H9 (cell line): ENCODE measurements at regions not wholly inside any gene's neighbourhood (a gene's known extent, or its start where the extent isn't known, plus 50 kb on each side); places are given as distances from the start of the nearest gene placed in this dataset.

Experiments
- DNase-seq: peaks from one replicate; pipeline ENCODE4 v3.0.0-alpha.2; 2017
- H2AFZ ChIP-seq: one replicate; pipeline ENCODE4 v1.6.1; 2013; ENCODE audit warnings: mild to moderate bottlenecking, low read length, control low read depth, moderate library complexity
- H2AK5ac ChIP-seq: 2 replicates; pipeline ENCODE4 v1.6.1; 2013; ENCODE audit warnings: low read length, control low read depth, mixed read lengths; ENCODE audit not compliant: insufficient read length
- H2BK120ac ChIP-seq: one replicate; pipeline ENCODE4 v1.6.1; 2013; ENCODE audit warnings: low read depth, mild to moderate bottlenecking, low read length, control low read depth, inconsistent platforms; ENCODE audit not compliant: poor library complexity, severe bottlenecking
- H2BK12ac ChIP-seq: 2 replicates; pipeline ENCODE4 v1.6.1; 2013; ENCODE audit warnings: low read length, control low read depth, mixed read lengths, low read depth; ENCODE audit not compliant: insufficient read length
- H2BK15ac ChIP-seq: 2 replicates; pipeline ENCODE4 v1.6.1; 2013; ENCODE audit warnings: low read depth, low read length, control low read depth
- H2BK20ac ChIP-seq: one replicate; pipeline ENCODE4 v1.6.1; 2013; ENCODE audit warnings: low read depth, mild to moderate bottlenecking, low read length, control low read depth, inconsistent platforms; ENCODE audit not compliant: poor library complexity, severe bottlenecking
- H2BK5ac ChIP-seq: 2 replicates; pipeline ENCODE4 v1.6.1; 2013; ENCODE audit warnings: low read length, control low read depth, mixed read lengths; ENCODE audit not compliant: insufficient read length
- H3K14ac ChIP-seq: 2 replicates; pipeline ENCODE4 v1.6.1; 2013; ENCODE audit warnings: low read length, control low read depth; ENCODE audit not compliant: insufficient read depth
- H3K18ac ChIP-seq: 2 replicates; pipeline ENCODE4 v1.6.1; 2013; ENCODE audit warnings: low read depth, mild to moderate bottlenecking, mixed read lengths, low read length, control low read depth; ENCODE audit not compliant: insufficient read length
- H3K23ac ChIP-seq: 2 replicates; pipeline ENCODE4 v1.6.1; 2013; ENCODE audit warnings: low read length, control low read depth, mixed read lengths, low read depth; ENCODE audit not compliant: insufficient read length
- H3K23me2 ChIP-seq: 2 replicates; pipeline ENCODE4 v1.6.1; 2013; ENCODE audit warnings: low read depth, mild to moderate bottlenecking, mixed read lengths, low read length, control low read depth; ENCODE audit not compliant: insufficient read length, poor library complexity, severe bottlenecking
- H3K27ac ChIP-seq: 2 replicates; pipeline ENCODE4 v1.5.1; 2013; ENCODE audit warnings: low read length, control low read depth, mixed read lengths, low read depth; ENCODE audit not compliant: insufficient read length
- H3K27me3 ChIP-seq: 2 replicates; pipeline ENCODE4 v1.6.1; 2013; ENCODE audit warnings: low read length, control low read depth, inconsistent platforms; ENCODE audit not compliant: insufficient read depth
- H3K4ac ChIP-seq: 2 replicates; pipeline ENCODE4 v1.6.1; 2013; ENCODE audit warnings: low read depth, mild to moderate bottlenecking, control low read depth, inconsistent platforms, low read length, moderate library complexity
- H3K4me1 ChIP-seq: 2 replicates; pipeline ENCODE4 v1.6.1; 2013; ENCODE audit warnings: low read length, control low read depth, inconsistent platforms; ENCODE audit not compliant: insufficient read depth
- H3K4me2 ChIP-seq: 2 replicates; pipeline ENCODE4 v1.6.1; 2013; ENCODE audit warnings: low read length, control low read depth, mixed read lengths; ENCODE audit not compliant: insufficient read length, insufficient read depth
- H3K56ac ChIP-seq: 2 replicates; pipeline ENCODE4 v1.6.1; 2013; ENCODE audit warnings: low read depth, mild to moderate bottlenecking, mixed read lengths, low read length, control low read depth; ENCODE audit not compliant: insufficient read length
- H3K79me1 ChIP-seq: 2 replicates; pipeline ENCODE4 v1.6.1; 2013; ENCODE audit warnings: low read depth, mild to moderate bottlenecking, moderate library complexity, low read length, control low read depth, inconsistent platforms; ENCODE audit not compliant: insufficient read depth, poor library complexity, severe bottlenecking
- H3K79me2 ChIP-seq: 2 replicates; pipeline ENCODE4 v1.6.1; 2013; ENCODE audit warnings: low read length, control low read depth, inconsistent platforms; ENCODE audit not compliant: insufficient read depth
- H3K9ac ChIP-seq: 2 replicates; pipeline ENCODE4 v1.6.1; 2013; ENCODE audit warnings: low read length, control low read depth, mixed read lengths; ENCODE audit not compliant: insufficient read length; ENCODE audit errors: extremely low read depth
- H3K9me3 ChIP-seq: one replicate; pipeline ENCODE4 v1.6.1; 2013; ENCODE audit warnings: low read depth, low read length, inconsistent platforms; ENCODE audit not compliant: control insufficient read depth
- H3T11ph ChIP-seq: one replicate; pipeline ENCODE4 v1.6.1; 2013; ENCODE audit warnings: mild to moderate bottlenecking, low read length, control low read depth, inconsistent platforms
- H4K20me1 ChIP-seq: one replicate; pipeline ENCODE4 v1.6.1; 2013; ENCODE audit not compliant: control insufficient read depth, insufficient read length, insufficient read depth
- H4K5ac ChIP-seq: 2 replicates; pipeline ENCODE4 v1.6.1; 2013; ENCODE audit warnings: low read depth, mild to moderate bottlenecking, mixed read lengths, low read length, control low read depth; ENCODE audit not compliant: insufficient read length
- H4K8ac ChIP-seq: replicated peaks from 2 replicates; pipeline ENCODE4 v1.6.1; 2013; ENCODE audit warnings: low read length, control low read depth, mixed read lengths, low read depth; ENCODE audit not compliant: insufficient read length
- H4K91ac ChIP-seq: 2 replicates; pipeline ENCODE4 v1.6.1; 2013; ENCODE audit warnings: low read depth, mild to moderate bottlenecking, moderate library complexity, mixed read lengths, low read length, control low read depth; ENCODE audit not compliant: insufficient read length
- H3K27ac Mint-ChIP-seq, 3 experiments: 2 replicates in 2 of 3; 3 replicates in 1 of 3; pipeline ENCODE4 v1.8.0; 2020 to 2021; ENCODE audit warnings: mixed read lengths in 3 of 3, mild to moderate bottlenecking in 1 of 3, moderate library complexity in 1 of 3
- H3K27me3 Mint-ChIP-seq: 2 replicates; pipeline ENCODE4 v1.8.0; 2021; ENCODE audit warnings: low read depth, mild to moderate bottlenecking, moderate library complexity, mixed read lengths
- H3K36me3 Mint-ChIP-seq, 3 experiments: 2 replicates in 2 of 3; 3 replicates in 1 of 3; pipeline ENCODE4 v1.8.0; 2020 to 2021; ENCODE audit warnings: low read depth in 3 of 3, mixed read lengths in 3 of 3; ENCODE audit not compliant: insufficient read depth in 1 of 3
- H3K4me1 Mint-ChIP-seq, 2 experiments: 2 replicates each; pipeline ENCODE4 v1.8.0; 2020; ENCODE audit warnings: mixed read lengths in 2 of 2
- H3K4me3 Mint-ChIP-seq, 2 experiments: 2 replicates in 1 of 2; 3 replicates in 1 of 2; pipeline ENCODE4 v1.8.0; 2020 to 2021; ENCODE audit warnings: mild to moderate bottlenecking in 2 of 2, mixed read lengths in 2 of 2, moderate library complexity in 1 of 2
- H3K9me3 Mint-ChIP-seq, 2 experiments: 2 replicates in 1 of 2; 3 replicates in 1 of 2; pipeline ENCODE4 v1.8.0; 2020; ENCODE audit warnings: mild to moderate bottlenecking in 2 of 2, mixed read lengths in 2 of 2, moderate library complexity in 1 of 2
- CTCF ChIP-seq: fragments of 200-600 bp; sonication (generic); conservative IDR thresholded peaks from 3 replicates; pipeline ENCODE4 v1.8.0; 2021; ENCODE audit warnings: antibody characterized with exemption, mild to moderate bottlenecking
- WGBS: extraction: QIAGEN DNeasy Blood & Tissue Kit; methylation state at CpG from one replicate; pipeline ENCODE4 v1.1.7; 2013; ENCODE audit warnings: missing lambda C conversion rate, low lambda C conversion rate, mixed read lengths; ENCODE audit not compliant: insufficient read length; ENCODE audit errors: extremely low coverage; 5-methylcytosine and 5-hydroxymethylcytosine counted together

GRCh38 chr18:40782453-40783130, 1172.4 kb upstream of the PIK3C3 start:
- Histone ChIP-seq H3K27ac (no peak overlapping the region), H3K14ac (no peak overlapping the region), H2BK12ac (no peak overlapping the region), H3K23me2 (no peaks in the 10 kb centered on the region), H2BK20ac (no peak overlapping the region), H3K4me2 (no peak overlapping the region), H3K79me2 (no peaks in the 10 kb centered on the region), H2BK120ac (no peak overlapping the region), H3K4ac (no peak overlapping the region), H3K9me3 (no peaks in the 10 kb centered on the region), H3K23ac (no peak overlapping the region), H4K20me1 (no peaks in the 10 kb centered on the region), H2AFZ (no peak overlapping the region), H3K18ac (no peak overlapping the region), H4K91ac (no peak overlapping the region), H4K8ac (no peak overlapping the region), H2BK5ac (no peak overlapping the region), H3K56ac (no peak overlapping the region), H3K4me1 (no peaks in the 10 kb centered on the region), H2AK5ac (no peak overlapping the region), H2BK15ac (no peak overlapping the region), H3T11ph (no peak overlapping the region), H3K79me1 (no peaks in the 10 kb centered on the region), H3K27me3 (no peaks in the 10 kb centered on the region), H3K9ac (no peak overlapping the region), H4K5ac (no peak overlapping the region)
- H3K27ac Mint-ChIP-seq, result no peak overlapping the region
- no CpG with 5 or more reads among the region's 3 CpGs for WGBS
- H3K4me3 Mint-ChIP-seq, result no peak overlapping the region
- H3K27me3 Mint-ChIP-seq, result no peaks in the 10 kb centered on the region
- H3K4me1 Mint-ChIP-seq, result no peaks in the 10 kb centered on the region
- no peaks in the 10 kb centered on the region for H3K9me3 Mint-ChIP-seq
- no peaks in the 10 kb centered on the region for H3K36me3 Mint-ChIP-seq
- no peak for TF ChIP-seq CTCF
- no peak for DNase-seq
